Mesenchymal stem cell (in vitro differentiated cells and primary cell): ENCODE measurements at regions not wholly inside any gene's neighbourhood (a gene's known extent, or its start where the extent isn't known, plus 50 kb on each side); places are given as distances from the start of the nearest gene placed in this dataset.

ENCODE experiments used
- DNase-seq: peaks from one replicate; pipeline ENCODE4 v3.0.0-alpha.2; 2013
- H2AFZ ChIP-seq: one replicate; pipeline ENCODE4 v1.6.1; 2013; ENCODE audit warnings: low read depth, mild to moderate bottlenecking, control low read depth, inconsistent platforms, low read length, moderate library complexity
- H2AK5ac ChIP-seq: 2 replicates; pipeline ENCODE4 v1.6.1; 2013; ENCODE audit warnings: low read length, moderate library complexity, mild to moderate bottlenecking, inconsistent platforms; ENCODE audit not compliant: severe bottlenecking
- H2BK120ac ChIP-seq: one replicate; pipeline ENCODE4 v1.6.1; 2013; ENCODE audit warnings: low read depth, mild to moderate bottlenecking, inconsistent platforms, low read length, moderate library complexity
- H2BK12ac ChIP-seq, 2 experiments: one replicate each; pipeline ENCODE4 v1.6.1; 2013; ENCODE audit warnings: inconsistent platforms in 2 of 2, low read length in 2 of 2, mild to moderate bottlenecking in 2 of 2, moderate library complexity in 2 of 2, control low read depth in 1 of 2
- H2BK15ac ChIP-seq: one replicate; pipeline ENCODE4 v1.6.1; 2013; ENCODE audit warnings: mild to moderate bottlenecking, low read depth, inconsistent platforms; ENCODE audit not compliant: poor library complexity, severe bottlenecking
- H2BK5ac ChIP-seq: 2 replicates; pipeline ENCODE4 v1.6.1; 2013; ENCODE audit warnings: low read depth, mild to moderate bottlenecking, low read length, control low read depth, inconsistent platforms; ENCODE audit not compliant: poor library complexity, severe bottlenecking
- H3K14ac ChIP-seq, 2 experiments: one replicate each; pipeline ENCODE4 v1.6.1; 2013; ENCODE audit warnings: inconsistent platforms in 2 of 2, low read length in 2 of 2, control low read depth in 1 of 2, mild to moderate bottlenecking in 1 of 2, moderate library complexity in 1 of 2
- H3K18ac ChIP-seq, 2 experiments: one replicate each; pipeline ENCODE4 v1.6.1; 2013; ENCODE audit warnings: inconsistent platforms in 2 of 2, low read length in 2 of 2, control low read depth in 1 of 2, low read depth in 1 of 2, mild to moderate bottlenecking in 1 of 2
- H3K23ac ChIP-seq, 2 experiments: one replicate each; pipeline ENCODE4 v1.6.1; 2013; ENCODE audit warnings: inconsistent platforms in 2 of 2, low read length in 2 of 2, mild to moderate bottlenecking in 2 of 2, moderate library complexity in 2 of 2, control low read depth in 1 of 2
- H3K27ac ChIP-seq: 2 replicates; pipeline ENCODE4 v1.5.1; 2013; ENCODE audit warnings: mild to moderate bottlenecking, moderate library complexity, low read length, control low read depth, inconsistent platforms; ENCODE audit not compliant: poor library complexity, severe bottlenecking
- H3K27me3 ChIP-seq, 2 experiments: 2 replicates each; pipeline versions ENCODE4 v1.6.1 to v1.7.0; 2013; ENCODE audit warnings: low read length in 2 of 2, mild to moderate bottlenecking in 2 of 2, moderate library complexity in 2 of 2, control low read depth in 1 of 2, inconsistent platforms in 1 of 2; ENCODE audit not compliant: control insufficient read depth in 1 of 2, insufficient read depth in 1 of 2
- H3K36me3 ChIP-seq, 2 experiments: 2 replicates each; pipeline versions ENCODE4 v1.6.1 to v1.7.0; 2013; ENCODE audit warnings: low read length in 2 of 2, control low read depth in 1 of 2, inconsistent platforms in 1 of 2, low read depth in 1 of 2, mild to moderate bottlenecking in 1 of 2; ENCODE audit not compliant: insufficient read depth in 2 of 2, control insufficient read depth in 1 of 2
- H3K4ac ChIP-seq, 2 experiments: one replicate each; pipeline ENCODE4 v1.6.1; 2013; ENCODE audit warnings: inconsistent platforms in 2 of 2, low read length in 2 of 2, mild to moderate bottlenecking in 2 of 2, moderate library complexity in 2 of 2, control low read depth in 1 of 2, low read depth in 1 of 2
- H3K4me1 ChIP-seq: 2 replicates; pipeline ENCODE4 v1.6.1; 2013; ENCODE audit warnings: low read depth, low read length, control low read depth; ENCODE audit not compliant: control insufficient read depth, insufficient read depth
- H3K4me2 ChIP-seq: 2 replicates; pipeline ENCODE4 v1.6.1; 2013; ENCODE audit warnings: low read length, mild to moderate bottlenecking, inconsistent platforms; ENCODE audit not compliant: poor library complexity, severe bottlenecking
- H3K4me3 ChIP-seq, 2 experiments: 2 replicates each; pipeline versions ENCODE4 v1.5.1 to v1.7.0; 2013; ENCODE audit warnings: low read length in 2 of 2, mild to moderate bottlenecking in 2 of 2, control low read depth in 1 of 2, low read depth in 1 of 2; ENCODE audit not compliant: insufficient read depth in 1 of 2
- H3K79me1 ChIP-seq: replicated peaks from 2 replicates; pipeline ENCODE4 v1.6.1; 2013; ENCODE audit warnings: mild to moderate bottlenecking, control low read depth, low read length, inconsistent platforms; ENCODE audit not compliant: poor library complexity, severe bottlenecking
- H3K9ac ChIP-seq: 2 replicates; pipeline ENCODE4 v1.7.0; 2013; ENCODE audit warnings: mild to moderate bottlenecking, low read length, moderate library complexity
- H3K9me3 ChIP-seq: 2 replicates; pipeline ENCODE4 v1.7.0; 2013; ENCODE audit warnings: mild to moderate bottlenecking, low read length; ENCODE audit not compliant: control insufficient read depth
- H4K8ac ChIP-seq: one replicate; pipeline ENCODE4 v1.6.1; 2013; ENCODE audit warnings: inconsistent platforms, mild to moderate bottlenecking, low read length, moderate library complexity
- H4K91ac ChIP-seq: one replicate; pipeline ENCODE4 v1.6.1; 2013; ENCODE audit warnings: mild to moderate bottlenecking, low read length, inconsistent platforms
- WGBS: methylation state at CpG from one replicate; pipeline ENCODE4 v1.1.7; 2013; ENCODE audit warnings: mixed read lengths; 5-methylcytosine and 5-hydroxymethylcytosine counted together

DNA sequence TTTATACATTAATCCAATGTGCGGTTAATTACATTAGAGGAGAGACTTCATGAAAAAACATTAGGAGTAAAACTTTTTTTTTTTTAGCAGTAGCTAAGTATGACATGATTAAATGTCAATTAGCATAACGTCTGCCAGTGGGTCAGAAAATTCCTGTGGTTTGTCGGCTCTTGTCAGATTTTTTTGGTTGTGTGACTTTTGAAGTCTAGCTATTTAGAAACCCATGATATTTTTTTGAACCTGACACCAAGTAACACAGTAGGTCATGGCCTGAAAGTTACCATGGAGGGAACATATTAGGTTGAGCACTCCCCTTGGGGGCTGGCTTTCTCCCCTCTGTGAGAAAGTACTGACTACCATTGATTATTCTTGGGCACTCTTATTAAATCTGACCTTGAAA, 84.8 kb upstream of the ALDH1A1 start:
- Histone ChIP-seq H3K79me1 (no peaks in the 10 kb centered on the region), H3K18ac (no peak overlapping the region), H3K27me3 (peaks cover 0 to 6% of the 10 kb centered on the region in 2 experiments), H3K4me1 (peaks cover 5% of the 10 kb centered on the region), H3K4ac (no peak overlapping the region), H3K9me3 (no peaks in the 10 kb centered on the region), H2BK5ac (no peak overlapping the region), H2BK12ac (no peak overlapping the region), H3K36me3 (no peaks in the 10 kb centered on the region), H2AK5ac (no peak overlapping the region), H2BK120ac (no peak overlapping the region), H3K9ac (no peak overlapping the region), H4K8ac (no peak overlapping the region), H2BK15ac (no peak overlapping the region), H3K4me2 (no peak overlapping the region), H3K23ac (no peak overlapping the region), H3K27ac (no peak overlapping the region), H2AFZ (no peak overlapping the region), H4K91ac (no peak overlapping the region), H3K4me3 (no peak overlapping the region), H3K14ac (no peak overlapping the region)
- 46% methylated on average over 3 of the region's 3 CpGs for WGBS
- DNase-seq: peak; percentile 34

DNA sequence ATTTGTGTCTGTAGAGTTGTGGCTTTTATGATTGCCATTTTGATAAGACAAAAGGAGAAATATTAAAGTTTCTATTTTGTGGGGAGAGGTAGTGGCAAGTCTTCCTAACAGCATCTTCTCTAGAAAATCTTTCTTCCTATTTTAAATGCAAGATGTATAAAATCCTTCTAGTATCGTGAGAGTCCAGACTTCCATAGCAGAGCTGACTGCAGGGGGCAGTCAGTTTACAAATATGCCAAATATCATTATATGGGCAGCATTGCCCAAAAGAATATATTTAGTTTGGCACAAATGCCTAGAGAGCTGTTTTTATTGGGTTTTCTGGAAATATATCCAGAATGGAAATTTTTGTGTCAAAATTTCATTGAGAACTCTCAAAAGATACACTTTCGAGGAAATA, 82.1 kb upstream of the ALDH1A1 start:
- no peak overlapping the region for H3K4me3 ChIP-seq

DNA sequence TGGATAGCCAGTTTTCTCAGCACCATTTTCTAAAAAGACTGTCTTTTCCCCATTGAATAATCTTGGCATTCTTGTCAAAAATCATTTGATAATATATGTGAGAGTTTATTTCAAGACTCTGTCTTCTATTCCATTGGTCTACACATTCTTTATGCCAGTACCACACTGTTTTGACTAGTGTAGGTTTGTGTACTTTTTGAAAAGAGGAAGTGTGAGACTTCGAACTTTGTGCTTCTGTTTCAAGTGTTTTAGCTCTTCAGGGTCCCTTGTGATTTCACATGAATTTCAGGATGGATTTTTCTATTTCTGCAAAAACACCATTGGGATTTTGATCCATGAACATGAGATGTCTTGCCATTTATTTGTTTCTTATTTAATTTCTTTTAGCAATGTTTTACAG, 78.5 kb upstream of the ALDH1A1 start:
- Histone ChIP-seq H2BK5ac (no peak overlapping the region), H4K8ac (no peak overlapping the region), H3K14ac (no peak overlapping the region), H2AFZ (no peak overlapping the region), H3K9ac (no peak overlapping the region), H4K91ac (no peak overlapping the region), H3K79me1 (no peaks in the 10 kb centered on the region), H2BK12ac (no peak overlapping the region), H3K23ac (no peak overlapping the region), H2BK15ac (no peak overlapping the region), H3K36me3 (no peaks in the 10 kb centered on the region), H2BK120ac (no peak overlapping the region), H3K18ac (no peak overlapping the region), H3K27ac (no peak overlapping the region), H2AK5ac (no peak overlapping the region), H3K4me3 (no peak overlapping the region), H3K4me2 (no peak overlapping the region), H3K27me3 (peaks cover 0 to 6% of the 10 kb centered on the region in 2 experiments), H3K9me3 (no peaks in the 10 kb centered on the region), H3K4ac (no peak overlapping the region), H3K4me1 (no peaks in the 10 kb centered on the region)
- DNase-seq: no peak
- 89% methylated on average over 1 of the region's 1 CpG for WGBS

More for the DNA sequence above, 82.1 kb upstream of the ALDH1A1 start:
- Histone ChIP-seq H3K27me3 (peaks cover 0 to 6% of the 10 kb centered on the region in 2 experiments), H3K4me2 (no peak overlapping the region), H2BK5ac (no peak overlapping the region), H2AFZ (no peak overlapping the region), H3K36me3 (no peaks in the 10 kb centered on the region), H3K9me3 (no peaks in the 10 kb centered on the region), H4K8ac (no peak overlapping the region), H3K4ac (no peak overlapping the region), H4K91ac (no peak overlapping the region), H3K18ac (no peak overlapping the region), H3K27ac (no peak overlapping the region), H3K14ac (no peak overlapping the region), H2BK120ac (no peak overlapping the region), H2AK5ac (no peak overlapping the region), H2BK12ac (no peak overlapping the region), H3K4me1 (peaks cover 5% of the 10 kb centered on the region), H3K79me1 (no peaks in the 10 kb centered on the region), H2BK15ac (no peak overlapping the region), H3K9ac (no peak overlapping the region), H3K23ac (no peak overlapping the region)
- DNase-seq: no peak
- 95% methylated on average over 1 of the region's 2 CpGs for WGBS

DNA sequence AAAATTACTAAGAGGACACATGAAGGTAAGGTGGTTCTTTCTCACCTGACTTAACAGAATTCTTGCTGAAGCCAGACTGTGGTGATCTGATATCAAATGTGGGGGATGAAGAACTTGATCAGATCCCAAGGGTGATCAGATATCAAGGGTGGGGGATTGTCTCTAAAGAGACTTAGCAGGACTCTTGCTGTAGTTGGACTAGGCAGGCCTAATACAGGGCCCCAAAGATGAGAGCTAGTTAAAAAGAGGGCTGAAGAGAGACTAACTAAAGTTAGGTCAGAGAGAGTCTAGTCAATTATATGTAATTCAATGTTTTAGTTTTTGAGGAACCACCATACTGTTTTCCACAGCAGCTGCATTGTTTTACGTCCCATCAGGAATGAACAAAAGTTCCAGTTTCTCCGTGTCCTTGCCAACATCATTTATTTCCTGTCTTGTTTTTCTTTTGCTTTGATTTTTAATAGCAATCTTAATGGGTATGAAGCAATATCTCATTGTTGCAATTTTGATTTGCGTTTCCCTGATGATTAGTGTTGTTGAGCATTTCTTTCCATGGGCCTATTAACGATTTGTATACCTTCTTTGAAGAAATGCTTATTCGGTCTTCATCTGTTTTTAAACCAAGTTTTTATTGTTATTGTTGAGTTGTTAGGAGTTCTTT, 77.6 kb upstream of the ALDH1A1 start:
- no peak overlapping the region for H2AK5ac ChIP-seq
- H3K23ac ChIP-seq: no peak overlapping the region
- H3K27ac ChIP-seq: no peak overlapping the region

More for the DNA sequence above, 77.6 kb upstream of the ALDH1A1 start:
- Histone ChIP-seq H3K4me2 (no peak overlapping the region), H3K4ac (no peak overlapping the region), H4K8ac (no peak overlapping the region), H2BK120ac (no peak overlapping the region), H3K9ac (no peak overlapping the region), H3K9me3 (no peaks in the 10 kb centered on the region), H3K4me3 (no peak overlapping the region), H3K4me1 (no peaks in the 10 kb centered on the region), H2BK12ac (no peak overlapping the region), H3K18ac (no peak overlapping the region), H3K79me1 (no peaks in the 10 kb centered on the region), H2BK15ac (no peak overlapping the region), H2AFZ (no peak overlapping the region), H2BK5ac (no peak overlapping the region), H4K91ac (no peak overlapping the region), H3K14ac (no peak overlapping the region), H3K27me3 (no peaks in the 10 kb centered on the region), H3K36me3 (no peaks in the 10 kb centered on the region)
- WGBS: 97% methylated on average over 3 of the region's 5 CpGs
- no peak for DNase-seq
